ENCODE measurements at regions not wholly inside any gene's neighbourhood (a gene's known extent, or its start where the extent isn't known, plus 50 kb on each side); places are given as distances from the start of the nearest gene placed in this dataset.

- Histone ChIP-seq H3K9me2 (replicated peaks; ENCODE audit: low read depth, low read length) (no peaks in the 10 kb centered on the region), H3F3A (ENCODE audit: low read depth) (no peaks in the 10 kb centered on the region), H3K4me2 (ENCODE audit: low read depth, low read length, poor library complexity, severe bottlenecking) (no peak overlapping the region), H2AFZ (ENCODE audit: low read length) (no peak overlapping the region), H3K79me2 (ENCODE audit: insufficient read depth, low read length) (no peaks in the 10 kb centered on the region), H3K4me3 (ENCODE audit: low read length, poor library complexity, severe bottlenecking) (no peak overlapping the region), H3K9me3 (ENCODE audit: insufficient read depth, low read depth, low read length) (no peaks in the 10 kb centered on the region), H3K4me1 (ENCODE audit: insufficient read depth, low read length, poor library complexity, severe bottlenecking) (no peaks in the 10 kb centered on the region), H4K20me1 (ENCODE audit: insufficient read depth, low read length, poor library complexity, severe bottlenecking) (no peaks in the 10 kb centered on the region), H3K36me3 (ENCODE audit: insufficient read depth, low read length) (no peaks in the 10 kb centered on the region), H3K9ac (ENCODE audit: low read depth, low read length, poor library complexity, severe bottlenecking) (no peak overlapping the region), H3K27me3 (ENCODE audit: insufficient read depth, low read length, poor library complexity, severe bottlenecking) (no peaks in the 10 kb centered on the region)
- TF ChIP-seq CTCF (conservative IDR thresholded peaks at IDR 0.05; ENCODE audit: low read length) (no peak), EZH2phosphoT487 (IDR thresholded peaks at IDR 0.05; ENCODE audit: borderline replicate concordance) (no peak)
Measured at GRCh38 chr3:43854283-43854682, 163.5 kb downstream of the ABHD5 start.

- Histone ChIP-seq H3K9ac (ENCODE audit: low read depth, low read length, poor library complexity, severe bottlenecking) (no peak overlapping the region), H3K79me2 (ENCODE audit: insufficient read depth, low read length) (no peaks in the 10 kb centered on the region), H4K20me1 (ENCODE audit: insufficient read depth, low read length, poor library complexity, severe bottlenecking) (no peaks in the 10 kb centered on the region), H3K36me3 (ENCODE audit: insufficient read depth, low read length) (no peaks in the 10 kb centered on the region), H3K4me1 (ENCODE audit: insufficient read depth, low read length, poor library complexity, severe bottlenecking) (no peaks in the 10 kb centered on the region), H3K4me3 (ENCODE audit: low read length, poor library complexity, severe bottlenecking) (no peak overlapping the region), H3K9me3 (ENCODE audit: insufficient read depth, low read depth, low read length) (no peaks in the 10 kb centered on the region), H2AFZ (ENCODE audit: low read length) (peak overlapping the region; percentile 92; the same call in 1 of the 2 replicates), H3K9me2 (replicated peaks; ENCODE audit: low read depth, low read length) (no peaks in the 10 kb centered on the region), H3F3A (ENCODE audit: low read depth) (no peaks in the 10 kb centered on the region), H3K4me2 (ENCODE audit: low read depth, low read length, poor library complexity, severe bottlenecking) (no peak overlapping the region), H3K27me3 (ENCODE audit: insufficient read depth, low read length, poor library complexity, severe bottlenecking) (no peaks in the 10 kb centered on the region)
- TF ChIP-seq EZH2phosphoT487 (IDR thresholded peaks at IDR 0.05; ENCODE audit: borderline replicate concordance) = no peak
- TF ChIP-seq CTCF (conservative IDR thresholded peaks at IDR 0.05; ENCODE audit: low read length) = no peak
Measured at GRCh38 chr3:43854916-43855315, 164.2 kb downstream of the ABHD5 start.

GRCh38 chr3:43855674-43856299 is 165.0 kb downstream of the ABHD5 start:
- Histone ChIP-seq H4K20me1 (ENCODE audit: insufficient read depth, low read length, poor library complexity, severe bottlenecking) (no peaks in the 10 kb centered on the region), H3K4me2 (ENCODE audit: low read depth, low read length, poor library complexity, severe bottlenecking) (peak overlapping the region; percentile 18), H3K9ac (ENCODE audit: low read depth, low read length, poor library complexity, severe bottlenecking) (no peak overlapping the region), H3K36me3 (ENCODE audit: insufficient read depth, low read length) (no peaks in the 10 kb centered on the region), H3K27me3 (ENCODE audit: insufficient read depth, low read length, poor library complexity, severe bottlenecking) (no peaks in the 10 kb centered on the region), H3F3A (ENCODE audit: low read depth) (no peaks in the 10 kb centered on the region), H3K4me3 (ENCODE audit: low read length, poor library complexity, severe bottlenecking) (no peak overlapping the region), H3K79me2 (ENCODE audit: insufficient read depth, low read length) (no peaks in the 10 kb centered on the region), H3K9me2 (replicated peaks; ENCODE audit: low read depth, low read length) (no peaks in the 10 kb centered on the region), H2AFZ (ENCODE audit: low read length) (peak overlapping the region; percentile 92), H3K9me3 (ENCODE audit: insufficient read depth, low read depth, low read length) (no peaks in the 10 kb centered on the region), H3K4me1 (ENCODE audit: insufficient read depth, low read length, poor library complexity, severe bottlenecking) (no peaks in the 10 kb centered on the region)
- TF ChIP-seq CTCF (conservative IDR thresholded peaks at IDR 0.05; ENCODE audit: low read length) (peak; percentile 88), EZH2phosphoT487 (IDR thresholded peaks at IDR 0.05; ENCODE audit: borderline replicate concordance) (no peak)

All from Loucy (cell line).